ENCODE measurements at regions not wholly inside any gene's neighbourhood (a gene's known extent, or its start where the extent isn't known, plus 50 kb on each side); places are given as distances from the start of the nearest gene placed in this dataset.

- H3K4me1 ChIP-seq (ENCODE audit: control extremely low read depth in 1 of 4, control insufficient read depth in 4 of 4, insufficient read depth in 4 of 4, low read length in 3 of 4), result no peaks in the 10 kb centered on the region
- no peaks in the 10 kb centered on the region for H3K36me3 ChIP-seq (ENCODE audit: control insufficient read depth in 4 of 4, insufficient read depth in 4 of 4, low read length in 3 of 4)
- peaks cover 2 to 79% (median 21%) of the 10 kb centered on the region in 5 experiments for H3K27me3 ChIP-seq (replicated peaks in 2 of 5; ENCODE audit: control insufficient read depth in 4 of 5, insufficient read depth in 5 of 5, low read length in 4 of 5)
- H3K27ac ChIP-seq (ENCODE audit: insufficient read depth in 1 of 2, low read depth in 1 of 2, low read length in 2 of 2, poor library complexity in 1 of 2, severe bottlenecking in 2 of 2), result no peak overlapping the region
- H3K4me3 ChIP-seq (ENCODE audit: control insufficient read depth in 1 of 7, extremely low read depth in 1 of 7, insufficient read depth in 4 of 7, low read depth in 2 of 7, low read length in 6 of 7), result no peak overlapping the region
- ChIA-PET POLR2A (no interaction called here), CTCF (interaction anchor here (0.6 kb wide), 1 partner anchor 27 kb away, joined by 4 read pairs; no protein-coding TSS in a partner anchor)
- peaks cover 0 to 9% (median 0%) of the 10 kb centered on the region in 5 experiments for H3K9me3 ChIP-seq (ENCODE audit: control extremely low read depth in 1 of 5, control insufficient read depth in 4 of 5, insufficient read depth in 2 of 5, low read depth in 1 of 5, low read length in 4 of 5)
- no peak for DNase-seq
- WGBS (ENCODE audit: insufficient coverage), result 100% methylated on average over 1 of the region's 1 CpG
Measured at GRCh38 chr2:235257590-235257989, 236.3 kb upstream of the AGAP1 start.

- H3K27me3 ChIP-seq (replicated peaks in 2 of 5; ENCODE audit: control insufficient read depth in 4 of 5, insufficient read depth in 5 of 5, low read length in 4 of 5), result peaks cover 8 to 91% (median 45%) of the 10 kb centered on the region in 5 experiments
- CTCF ChIA-PET, result no interaction called here
- POLR2A ChIA-PET, result no interaction called here
- H3K4me1 ChIP-seq (ENCODE audit: control extremely low read depth in 1 of 4, control insufficient read depth in 4 of 4, insufficient read depth in 4 of 4, low read length in 3 of 4), result no peaks in the 10 kb centered on the region
- no peak overlapping the region for H3K4me3 ChIP-seq (ENCODE audit: control insufficient read depth in 1 of 7, extremely low read depth in 1 of 7, insufficient read depth in 4 of 7, low read depth in 2 of 7, low read length in 6 of 7)
- peaks cover 0 to 5% (median 0%) of the 10 kb centered on the region in 5 experiments for H3K9me3 ChIP-seq (ENCODE audit: control extremely low read depth in 1 of 5, control insufficient read depth in 4 of 5, insufficient read depth in 2 of 5, low read depth in 1 of 5, low read length in 4 of 5)
- no peaks in the 10 kb centered on the region for H3K36me3 ChIP-seq (ENCODE audit: control insufficient read depth in 4 of 4, insufficient read depth in 4 of 4, low read length in 3 of 4)
- no peak overlapping the region for H3K27ac ChIP-seq (ENCODE audit: insufficient read depth in 1 of 2, low read depth in 1 of 2, low read length in 2 of 2, poor library complexity in 1 of 2, severe bottlenecking in 2 of 2)
- 95% methylated on average over 2 of the region's 4 CpGs for WGBS (ENCODE audit: insufficient coverage)
- DNase-seq, result no peak
Measured at GRCh38 chr2:235262750-235263149, 231.1 kb upstream of the AGAP1 start.

- H3K4me3 ChIP-seq (ENCODE audit: control insufficient read depth in 1 of 7, extremely low read depth in 1 of 7, insufficient read depth in 4 of 7, low read depth in 2 of 7, low read length in 6 of 7), result no peak overlapping the region
- ChIA-PET POLR2A (interaction anchor here (0.6 kb wide), 1 partner anchor 523 kb away, joined by 3 read pairs; no protein-coding TSS in a partner anchor), CTCF (no interaction called here)
- H3K27me3 ChIP-seq (replicated peaks in 2 of 5; ENCODE audit: control insufficient read depth in 4 of 5, insufficient read depth in 5 of 5, low read length in 4 of 5), result peaks cover 8 to 92% (median 48%) of the 10 kb centered on the region in 5 experiments
- peaks cover 0 to 5% (median 0%) of the 10 kb centered on the region in 5 experiments for H3K9me3 ChIP-seq (ENCODE audit: control extremely low read depth in 1 of 5, control insufficient read depth in 4 of 5, insufficient read depth in 2 of 5, low read depth in 1 of 5, low read length in 4 of 5)
- no peak overlapping the region for H3K27ac ChIP-seq (ENCODE audit: insufficient read depth in 1 of 2, low read depth in 1 of 2, low read length in 2 of 2, poor library complexity in 1 of 2, severe bottlenecking in 2 of 2)
- no peaks in the 10 kb centered on the region for H3K36me3 ChIP-seq (ENCODE audit: control insufficient read depth in 4 of 4, insufficient read depth in 4 of 4, low read length in 3 of 4)
- DNase-seq, result no peak
- 79% methylated on average over 22 of the region's 28 CpGs for WGBS (ENCODE audit: insufficient coverage)
- H3K4me1 ChIP-seq (ENCODE audit: control extremely low read depth in 1 of 4, control insufficient read depth in 4 of 4, insufficient read depth in 4 of 4, low read length in 3 of 4), result no peaks in the 10 kb centered on the region
Measured at GRCh38 chr2:235263205-235264120, 230.4 kb upstream of the AGAP1 start.

GRCh38 chr2:235264121-235264493, 229.7 kb upstream of the AGAP1 start:
- peaks cover 10 to 90% (median 46%) of the 10 kb centered on the region in 5 experiments for H3K27me3 ChIP-seq (replicated peaks in 2 of 5; ENCODE audit: control insufficient read depth in 4 of 5, insufficient read depth in 5 of 5, low read length in 4 of 5)
- H3K27ac ChIP-seq (ENCODE audit: insufficient read depth in 1 of 2, low read depth in 1 of 2, low read length in 2 of 2, poor library complexity in 1 of 2, severe bottlenecking in 2 of 2), result no peak overlapping the region
- peaks cover 0 to 5% (median 0%) of the 10 kb centered on the region in 5 experiments for H3K9me3 ChIP-seq (ENCODE audit: control extremely low read depth in 1 of 5, control insufficient read depth in 4 of 5, insufficient read depth in 2 of 5, low read depth in 1 of 5, low read length in 4 of 5)
- no peak for DNase-seq
- H3K4me3 ChIP-seq (ENCODE audit: control insufficient read depth in 1 of 7, extremely low read depth in 1 of 7, insufficient read depth in 4 of 7, low read depth in 2 of 7, low read length in 6 of 7), result no peak overlapping the region
- POLR2A ChIA-PET, result no interaction called here
- H3K4me1 ChIP-seq (ENCODE audit: control extremely low read depth in 1 of 4, control insufficient read depth in 4 of 4, insufficient read depth in 4 of 4, low read length in 3 of 4), result no peaks in the 10 kb centered on the region
- WGBS (ENCODE audit: insufficient coverage), result 86% methylated on average over 1 of the region's 1 CpG
- CTCF ChIA-PET, result no interaction called here
- no peaks in the 10 kb centered on the region for H3K36me3 ChIP-seq (ENCODE audit: control insufficient read depth in 4 of 4, insufficient read depth in 4 of 4, low read length in 3 of 4)

DNA sequence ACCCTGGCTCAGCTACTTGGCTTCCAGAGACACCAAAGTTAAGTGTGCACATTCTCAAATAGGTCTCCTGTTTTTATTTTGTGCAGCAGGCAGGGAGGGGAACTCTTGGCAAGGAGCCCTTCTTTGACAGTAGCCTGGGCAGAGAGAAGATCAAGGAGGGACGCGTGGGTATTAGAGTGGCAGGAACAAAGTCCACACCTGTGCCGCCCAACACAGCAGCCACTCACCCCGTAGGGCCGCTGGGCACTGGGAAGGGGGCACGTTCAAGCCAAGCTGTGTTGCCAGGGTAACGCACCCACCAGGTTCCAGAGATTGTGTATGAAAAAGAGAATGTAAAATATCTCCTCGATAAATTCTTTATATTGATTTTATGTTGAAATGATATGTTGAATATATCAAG, 229.3 kb upstream of the AGAP1 start:
- ChIA-PET CTCF (no interaction called here), POLR2A (no interaction called here)
- 85% methylated on average over 5 of the region's 8 CpGs for WGBS (ENCODE audit: insufficient coverage)
- DNase-seq, result no peak
- H3K36me3 ChIP-seq (ENCODE audit: control insufficient read depth in 4 of 4, insufficient read depth in 4 of 4, low read length in 3 of 4), result no peaks in the 10 kb centered on the region
- H3K27ac ChIP-seq (ENCODE audit: insufficient read depth in 1 of 2, low read depth in 1 of 2, low read length in 2 of 2, poor library complexity in 1 of 2, severe bottlenecking in 2 of 2), result no peak overlapping the region
- no peak overlapping the region for H3K4me3 ChIP-seq (ENCODE audit: control insufficient read depth in 1 of 7, extremely low read depth in 1 of 7, insufficient read depth in 4 of 7, low read depth in 2 of 7, low read length in 6 of 7)
- H3K9me3 ChIP-seq (ENCODE audit: control extremely low read depth in 1 of 5, control insufficient read depth in 4 of 5, insufficient read depth in 2 of 5, low read depth in 1 of 5, low read length in 4 of 5), result peaks cover 0 to 5% (median 0%) of the 10 kb centered on the region in 5 experiments
- H3K27me3 ChIP-seq (replicated peaks in 2 of 5; ENCODE audit: control insufficient read depth in 4 of 5, insufficient read depth in 5 of 5, low read length in 4 of 5), result peaks cover 10 to 90% (median 47%) of the 10 kb centered on the region in 5 experiments
- no peaks in the 10 kb centered on the region for H3K4me1 ChIP-seq (ENCODE audit: control extremely low read depth in 1 of 4, control insufficient read depth in 4 of 4, insufficient read depth in 4 of 4, low read length in 3 of 4)

DNA sequence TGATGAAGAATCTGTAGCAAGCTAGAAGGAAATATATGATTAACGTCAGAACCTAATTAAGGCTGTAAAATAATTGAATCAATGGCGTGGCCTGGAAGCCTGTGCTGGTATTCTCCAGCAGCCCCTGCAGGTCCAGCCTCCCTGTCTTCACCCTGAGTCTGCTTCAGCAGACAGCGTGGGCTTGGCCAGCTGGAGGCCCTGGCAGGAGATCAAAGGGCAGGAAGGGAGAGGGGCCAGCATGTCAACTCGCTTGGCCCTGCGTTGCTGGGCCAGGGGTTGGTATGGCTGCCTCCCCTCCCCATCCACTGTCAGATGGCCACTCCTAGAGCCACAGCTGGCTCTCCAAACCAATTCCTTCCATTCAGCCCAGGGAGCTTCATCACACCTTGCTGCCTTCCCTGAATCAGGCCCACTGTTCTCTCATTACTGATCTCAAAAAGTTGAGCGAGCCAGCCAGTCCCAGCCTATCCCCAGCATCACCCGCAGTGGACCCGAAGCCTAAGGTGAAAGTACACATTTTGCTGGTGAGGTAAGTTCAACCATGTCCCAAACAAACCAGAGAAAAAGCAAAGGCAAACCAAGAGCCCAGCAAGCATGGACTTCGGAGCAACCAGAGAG, 228.4 kb upstream of the AGAP1 start:
- WGBS (ENCODE audit: insufficient coverage), result 83% methylated on average over 7 of the region's 9 CpGs
- no peak overlapping the region for H3K27ac ChIP-seq (ENCODE audit: insufficient read depth in 1 of 2, low read depth in 1 of 2, low read length in 2 of 2, poor library complexity in 1 of 2, severe bottlenecking in 2 of 2)
- DNase-seq, result no peak
- no peak overlapping the region for H3K4me3 ChIP-seq (ENCODE audit: control insufficient read depth in 1 of 7, extremely low read depth in 1 of 7, insufficient read depth in 4 of 7, low read depth in 2 of 7, low read length in 6 of 7)
- ChIA-PET POLR2A (no interaction called here), CTCF (interaction anchor here (1.1 kb wide), 1 partner anchor 34 kb away, joined by 3 read pairs; no protein-coding TSS in a partner anchor)
- H3K4me1 ChIP-seq (ENCODE audit: control extremely low read depth in 1 of 4, control insufficient read depth in 4 of 4, insufficient read depth in 4 of 4, low read length in 3 of 4), result peaks cover 0 to 5% (median 2%) of the 10 kb centered on the region in 4 experiments
- H3K36me3 ChIP-seq (ENCODE audit: control insufficient read depth in 4 of 4, insufficient read depth in 4 of 4, low read length in 3 of 4), result no peaks in the 10 kb centered on the region
- peaks cover 10 to 91% (median 49%) of the 10 kb centered on the region in 5 experiments for H3K27me3 ChIP-seq (replicated peaks in 2 of 5; ENCODE audit: control insufficient read depth in 4 of 5, insufficient read depth in 5 of 5, low read length in 4 of 5)
- peaks cover 0 to 5% (median 0%) of the 10 kb centered on the region in 5 experiments for H3K9me3 ChIP-seq (ENCODE audit: control extremely low read depth in 1 of 5, control insufficient read depth in 4 of 5, insufficient read depth in 2 of 5, low read depth in 1 of 5, low read length in 4 of 5)

- Histone ChIP-seq H3K27ac (ENCODE audit: insufficient read depth in 1 of 2, low read depth in 1 of 2, low read length in 2 of 2, poor library complexity in 1 of 2, severe bottlenecking in 2 of 2) (no peak overlapping the region), H3K4me1 (ENCODE audit: control extremely low read depth in 1 of 4, control insufficient read depth in 4 of 4, insufficient read depth in 4 of 4, low read length in 3 of 4) (peaks cover 0 to 15% (median 9%) of the 10 kb centered on the region in 4 experiments), H3K4me3 (ENCODE audit: control insufficient read depth in 1 of 7, extremely low read depth in 1 of 7, insufficient read depth in 4 of 7, low read depth in 2 of 7, low read length in 6 of 7) (no peak overlapping the region), H3K27me3 (replicated peaks in 2 of 5; ENCODE audit: control insufficient read depth in 4 of 5, insufficient read depth in 5 of 5, low read length in 4 of 5) (peaks cover 8 to 84% (median 45%) of the 10 kb centered on the region in 5 experiments), H3K36me3 (ENCODE audit: control insufficient read depth in 4 of 4, insufficient read depth in 4 of 4, low read length in 3 of 4) (no peaks in the 10 kb centered on the region), H3K9me3 (ENCODE audit: control extremely low read depth in 1 of 5, control insufficient read depth in 4 of 5, insufficient read depth in 2 of 5, low read depth in 1 of 5, low read length in 4 of 5) (peaks cover 0 to 4% (median 0%) of the 10 kb centered on the region in 5 experiments)
- CTCF ChIA-PET, result no interaction called here
- no peak for DNase-seq
- POLR2A ChIA-PET, result no interaction called here
- WGBS (ENCODE audit: insufficient coverage), result 58% methylated on average over 3 of the region's 3 CpGs
Measured at GRCh38 chr2:235267251-235267650, 226.6 kb upstream of the AGAP1 start.

All from common myeloid progenitor, CD34-positive (primary cell).